GM12873 (cell line): ENCODE measurements at regions not wholly inside any gene's neighbourhood (a gene's known extent, or its start where the extent isn't known, plus 50 kb on each side); places are given as distances from the start of the nearest gene placed in this dataset.

Experiments used
- CTCF ChIP-seq: IDR thresholded peaks from 2 replicates; pipeline ENCODE4 v1.5.1; 2012; ENCODE audit warnings: low read depth, mild to moderate bottlenecking, moderate library complexity, low read length, control low read depth; ENCODE audit not compliant: insufficient read depth; ENCODE audit errors: missing control alignments

- TF ChIP-seq CTCF: no peak
These were observed 74.2 kb upstream of the ADAMTS18 start for GRCh38 chr16:77509051-77509450.

GRCh38 chr16:77509796-77510195 is 75.0 kb upstream of the ADAMTS18 start:
- no peak for TF ChIP-seq CTCF

GRCh38 chr16:77511053-77511452 is 76.2 kb upstream of the ADAMTS18 start:
- no peak for TF ChIP-seq CTCF

GRCh38 chr16:77514500-77515220 is 79.8 kb upstream of the ADAMTS18 start:
- TF ChIP-seq CTCF: no peak

GRCh38 chr16:77531752-77532151 is 96.9 kb upstream of the ADAMTS18 start:
- no peak for TF ChIP-seq CTCF

- no peak for TF ChIP-seq CTCF
These were observed 102.0 kb upstream of the ADAMTS18 start for GRCh38 chr16:77536809-77537208.

- no peak for TF ChIP-seq CTCF
These were observed 104.7 kb upstream of the ADAMTS18 start for GRCh38 chr16:77539421-77540034.
